M059J (cell line): ENCODE measurements at regions not wholly inside any gene's neighbourhood (a gene's known extent, or its start where the extent isn't known, plus 50 kb on each side); places are given as distances from the start of the nearest gene placed in this dataset.

Source experiments
- DNase-seq: peaks from one replicate; pipeline ENCODE4 v3.0.0-alpha.2; 2012; ENCODE audit warnings: low read depth

DNA sequence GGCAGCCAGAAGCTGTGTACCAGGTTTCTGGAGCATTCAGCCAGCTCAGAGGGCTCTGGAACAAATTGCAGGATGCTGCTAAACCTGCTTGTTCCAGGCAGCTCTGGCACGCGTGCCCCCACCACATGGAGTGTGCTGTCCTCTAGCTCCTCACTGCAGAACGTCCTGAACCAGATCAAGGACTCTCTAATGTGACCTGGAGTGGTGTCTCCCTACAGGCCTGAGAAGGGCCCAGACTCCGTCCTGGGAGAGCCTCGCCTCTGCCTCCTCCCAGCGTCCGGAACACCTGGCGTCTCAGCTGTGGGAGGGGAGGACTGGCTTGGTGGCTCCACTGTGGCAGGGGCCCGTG is 115.6 kb upstream of the GPC1 start:
- no peak for DNase-seq

DNA sequence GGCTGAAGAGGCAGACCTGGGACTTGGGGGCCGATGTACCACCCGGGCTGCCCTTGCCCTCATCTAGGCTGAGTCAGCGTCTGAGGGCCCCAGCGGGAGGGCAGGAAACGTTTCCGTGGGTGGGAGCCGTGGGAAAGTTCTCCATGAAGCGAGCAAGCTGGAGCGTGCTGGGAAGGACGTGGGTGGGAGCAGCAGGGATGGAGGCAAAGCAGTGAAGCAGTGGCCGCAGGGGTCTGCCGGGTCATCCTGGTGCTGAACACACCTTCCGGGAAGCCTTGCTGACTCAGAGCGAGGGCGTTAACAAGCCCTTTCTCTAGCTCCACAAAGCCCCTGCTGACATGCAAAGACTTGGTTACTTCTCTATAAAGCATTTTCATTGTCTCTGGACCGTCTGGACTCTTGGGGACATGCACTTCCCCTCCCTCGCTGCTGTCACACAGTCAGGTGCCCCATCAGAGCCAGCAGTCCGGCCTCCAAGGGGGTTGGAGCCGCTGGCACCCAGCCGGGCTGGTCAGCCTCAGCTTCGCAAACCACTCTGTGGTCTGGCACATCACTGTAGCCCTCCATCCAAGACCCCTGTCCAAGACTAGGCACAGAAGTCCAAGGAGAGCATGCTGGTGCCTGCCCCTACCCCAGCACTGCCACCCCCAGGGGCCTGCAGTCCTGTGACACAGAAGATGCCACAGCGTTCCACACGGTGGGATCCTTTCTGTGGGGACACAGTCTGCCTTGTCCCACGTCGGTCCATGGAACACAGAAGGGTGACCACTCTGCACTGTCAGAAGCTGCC is 115.1 kb upstream of the GPC1 start:
- DNase-seq: peak; percentile 67

DNA sequence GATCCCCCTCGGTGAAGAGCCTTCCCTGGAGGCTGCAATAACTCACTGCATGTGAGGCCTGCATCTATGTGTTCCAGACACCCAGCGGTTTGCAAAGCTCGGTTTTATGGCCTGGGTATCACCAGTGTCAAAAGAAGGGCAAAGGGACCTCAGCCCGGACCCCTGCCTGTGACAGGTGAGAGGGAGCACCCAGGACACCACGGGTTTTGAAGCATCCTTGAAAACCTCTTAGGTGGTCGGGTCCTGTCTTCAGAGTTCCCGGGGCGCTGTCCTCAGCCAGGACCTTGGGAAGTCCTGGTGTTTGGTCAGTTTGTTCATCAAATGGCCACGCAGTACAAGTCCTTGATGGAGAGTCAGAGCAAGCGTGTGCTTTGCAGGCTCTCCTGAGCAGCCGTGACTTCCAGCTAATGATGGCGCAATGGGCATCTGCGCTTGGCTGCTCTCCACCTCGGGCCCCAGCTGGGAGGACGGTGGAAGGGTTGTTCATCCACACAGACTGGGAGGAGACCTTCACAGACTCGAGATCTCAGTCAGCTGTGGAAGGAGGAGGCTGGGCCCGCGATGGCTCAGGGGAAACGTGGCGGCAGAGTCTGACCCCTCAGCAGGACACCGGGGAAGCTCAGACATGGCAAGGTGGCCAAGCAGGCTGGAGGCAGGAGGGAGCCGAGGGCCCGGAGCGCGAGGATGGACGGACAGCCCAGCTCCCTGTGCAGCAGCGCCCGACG is 113.1 kb upstream of the GPC1 start:
- no peak for DNase-seq

DNA sequence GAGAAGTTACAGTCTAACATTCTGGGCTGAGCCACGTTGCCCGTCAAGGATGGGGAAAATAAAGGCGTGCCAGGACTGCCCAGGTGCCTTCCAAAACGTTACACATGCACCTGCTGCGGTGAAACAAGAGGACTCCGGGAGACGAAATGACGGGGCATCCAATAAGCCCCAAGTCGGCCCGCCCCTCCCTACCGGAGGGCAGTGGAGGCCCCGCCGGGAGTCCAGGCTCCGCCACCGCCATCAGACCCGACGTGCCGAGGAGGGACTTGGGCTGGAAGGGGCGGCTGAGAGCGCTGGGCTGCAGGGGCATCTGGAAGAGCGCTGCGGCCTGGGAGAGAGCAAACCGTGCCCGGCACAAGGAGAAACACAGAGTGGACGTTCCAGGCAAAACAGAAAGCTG is 112.5 kb upstream of the GPC1 start:
- no peak for DNase-seq

DNA sequence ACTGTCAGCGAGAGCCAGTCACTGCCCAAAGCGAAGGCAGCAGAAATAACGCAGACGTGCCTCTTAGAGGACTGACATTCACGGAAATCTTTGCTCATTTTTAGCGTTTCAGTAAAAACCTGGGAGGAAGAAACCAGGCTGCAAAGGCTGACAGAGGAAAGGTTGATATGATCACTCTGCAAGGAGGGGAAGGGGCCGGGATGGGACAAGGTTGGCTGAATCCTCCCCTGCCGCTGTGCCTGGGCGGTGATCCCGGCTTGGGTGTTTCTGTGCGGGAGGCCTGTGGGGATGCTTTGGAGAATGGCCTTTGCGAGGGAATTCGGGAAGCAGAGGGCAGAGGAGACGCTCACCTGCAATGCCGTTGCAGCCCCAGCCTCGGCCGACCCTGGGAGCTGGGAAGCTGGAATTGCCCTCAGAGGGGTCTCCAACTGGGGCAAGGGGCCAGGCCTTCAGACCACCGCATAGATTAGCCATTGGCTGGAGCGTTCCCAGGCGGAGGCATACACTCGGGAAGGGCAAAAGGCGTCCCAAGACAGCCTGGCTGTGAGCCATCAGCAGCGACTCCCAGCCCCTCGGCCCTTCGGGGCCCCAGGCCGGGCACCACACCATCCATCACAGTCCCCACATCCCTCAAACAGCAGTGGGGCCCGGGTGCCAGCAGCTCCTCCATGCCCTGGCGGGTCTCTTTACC is 111.7 kb upstream of the GPC1 start:
- no peak for DNase-seq

DNA sequence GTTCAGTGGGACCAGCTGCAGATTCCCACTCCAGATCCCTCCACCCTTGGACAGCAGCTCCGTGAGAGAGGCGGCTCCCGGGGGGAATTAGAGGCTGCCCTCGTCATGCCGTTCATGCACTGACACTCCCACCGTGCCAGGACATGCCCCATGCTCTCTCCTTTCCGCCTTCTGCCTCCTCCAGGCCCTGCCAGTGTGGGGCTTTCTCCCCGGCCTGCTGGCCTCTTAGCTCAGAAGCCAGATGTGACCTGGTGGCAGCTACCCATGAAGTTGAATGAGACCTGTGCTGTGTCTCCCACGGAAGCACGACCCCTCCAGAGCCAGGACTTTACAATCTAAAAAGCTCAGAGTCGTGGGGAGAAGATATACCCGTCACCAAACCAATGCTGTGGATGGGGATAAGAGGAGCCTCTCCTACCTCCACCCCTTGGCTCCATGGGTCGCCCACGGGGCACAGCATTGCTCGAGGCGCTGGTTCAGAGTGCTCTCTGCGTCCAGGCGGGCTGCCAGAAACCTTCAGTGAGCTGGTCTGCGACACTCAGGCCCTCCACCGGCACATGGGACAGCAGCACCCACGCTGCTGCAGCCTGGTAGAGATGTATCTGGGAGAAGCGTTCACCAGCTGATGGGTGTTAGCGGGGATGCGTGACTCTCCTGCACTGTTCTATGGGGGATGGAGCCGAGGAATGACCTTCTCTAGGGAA is 111.0 kb upstream of the GPC1 start:
- no peak for DNase-seq

DNA sequence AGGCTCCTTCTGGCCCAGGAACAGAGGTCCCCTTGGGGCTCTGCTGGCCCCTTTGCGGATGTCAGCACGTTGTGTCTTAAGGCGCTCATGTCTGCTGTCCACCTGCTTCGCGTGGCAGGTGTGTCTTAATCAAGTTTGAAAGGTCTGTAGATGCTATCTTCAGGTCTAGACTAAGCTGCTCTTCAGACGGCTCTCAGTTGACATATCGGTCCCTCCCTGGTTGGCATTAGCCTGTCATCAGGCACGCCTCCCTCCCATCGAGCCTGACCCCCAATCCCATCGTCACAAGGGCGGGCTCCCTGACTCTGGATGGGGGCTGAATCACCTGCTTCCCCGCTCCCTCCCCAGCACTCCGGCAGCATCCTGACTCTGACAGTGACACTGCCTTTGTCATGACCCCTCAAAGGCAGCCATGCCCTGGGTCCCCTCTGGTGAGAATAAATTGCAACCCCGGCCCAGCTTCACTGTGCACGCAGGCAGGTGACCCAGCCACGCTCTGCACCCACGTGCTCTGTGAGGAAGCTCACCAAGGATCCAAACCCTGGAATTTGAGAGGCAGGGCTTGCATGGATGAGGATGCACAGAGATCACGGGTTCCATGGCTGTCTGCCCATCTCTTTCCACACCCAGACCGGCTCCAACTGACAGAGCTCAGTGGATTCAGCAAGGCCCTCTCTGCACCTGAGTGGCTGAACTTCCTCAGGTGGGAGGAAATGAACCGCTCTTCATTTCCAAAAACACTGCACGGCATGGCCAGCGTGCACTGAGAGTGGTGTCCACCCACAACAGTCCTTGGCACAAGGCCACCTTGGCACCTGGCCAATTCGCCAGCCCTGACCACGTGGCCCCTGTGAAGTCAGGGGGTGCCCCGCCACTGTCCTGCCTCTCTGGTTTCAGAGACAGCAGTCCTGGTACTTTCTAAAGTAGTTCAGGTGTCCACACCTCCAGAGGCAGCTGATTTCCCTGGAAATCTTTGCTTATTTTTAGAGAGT is 110.2 kb upstream of the GPC1 start:
- DNase-seq: no peak

DNA sequence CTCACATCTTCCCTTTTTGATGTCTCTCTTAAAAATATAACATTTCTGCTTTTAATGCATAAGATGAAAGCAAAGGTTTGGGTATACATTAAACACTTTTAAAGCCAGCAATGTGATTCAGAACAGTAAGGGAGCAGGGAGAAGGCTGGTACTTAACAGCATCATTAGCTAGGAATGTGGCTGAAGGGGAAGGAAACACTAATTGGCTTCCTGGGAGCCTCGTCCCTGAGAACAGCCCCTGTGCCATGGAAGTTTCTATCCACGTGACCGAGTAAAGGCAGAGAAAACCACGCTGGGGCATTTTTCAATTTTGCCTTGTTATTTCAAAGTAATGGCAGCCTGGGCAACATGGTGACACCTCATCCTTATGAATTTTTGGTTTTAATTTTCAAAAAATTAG is 109.2 kb upstream of the GPC1 start:
- DNase-seq: peak; percentile 34

DNA sequence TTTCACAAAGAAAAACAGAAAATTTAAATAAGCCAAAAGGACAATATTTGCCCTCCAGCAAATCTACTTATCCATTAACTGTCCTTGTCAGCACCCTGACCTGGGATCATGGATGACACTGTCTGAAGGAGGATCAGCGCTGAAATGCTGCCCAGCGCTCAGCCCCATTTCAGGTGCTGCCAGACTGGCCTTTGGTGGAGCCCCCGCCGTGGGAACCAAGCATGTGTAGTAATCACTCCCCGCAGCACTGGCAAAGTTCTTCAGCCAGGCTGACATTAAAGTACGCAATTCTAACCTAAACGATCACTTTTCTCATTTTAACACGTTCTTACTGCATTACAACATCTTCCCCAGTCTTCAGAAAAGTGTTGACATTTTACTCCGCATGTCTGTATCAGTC is 108.6 kb upstream of the GPC1 start:
- DNase-seq: no peak

DNA sequence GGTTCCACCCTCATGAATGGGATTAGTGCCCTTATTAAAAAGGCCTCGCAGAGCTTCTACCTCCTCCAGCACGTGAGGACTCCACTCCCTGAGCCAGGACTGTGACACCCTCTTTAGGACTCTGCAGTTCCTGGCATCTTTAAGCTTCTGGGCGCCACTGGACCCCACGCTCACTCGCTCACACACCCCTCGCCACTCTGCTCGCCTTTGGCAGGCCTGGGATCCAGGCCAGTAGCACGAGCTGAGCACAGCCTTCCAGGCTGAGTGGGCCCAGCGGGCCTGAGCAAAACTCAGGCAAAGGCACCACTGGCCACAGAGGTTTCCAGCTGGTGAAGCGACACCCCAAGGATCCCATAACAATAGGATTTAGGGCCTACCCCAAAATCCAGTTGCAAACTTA is 107.9 kb upstream of the GPC1 start:
- no peak for DNase-seq

DNA sequence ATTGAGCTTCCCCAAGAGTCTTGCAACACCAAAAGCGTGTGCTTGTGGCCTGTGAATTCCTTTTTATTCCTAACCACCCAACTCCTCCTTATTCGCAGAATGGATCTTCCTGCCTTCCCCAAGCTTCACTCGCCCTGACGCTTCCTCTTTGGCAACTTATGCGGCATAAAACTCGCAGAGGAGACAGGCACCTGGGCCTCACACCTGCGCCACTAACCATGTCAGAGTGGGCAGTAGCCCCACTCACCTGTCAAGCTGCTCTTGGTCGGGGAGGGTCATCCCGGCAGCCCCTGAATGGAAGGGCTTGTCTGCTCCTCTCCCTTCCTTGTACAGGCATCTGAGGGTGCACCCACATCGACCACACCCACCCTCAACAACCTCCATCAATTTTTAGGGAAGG is 106.9 kb upstream of the GPC1 start:
- no peak for DNase-seq

DNA sequence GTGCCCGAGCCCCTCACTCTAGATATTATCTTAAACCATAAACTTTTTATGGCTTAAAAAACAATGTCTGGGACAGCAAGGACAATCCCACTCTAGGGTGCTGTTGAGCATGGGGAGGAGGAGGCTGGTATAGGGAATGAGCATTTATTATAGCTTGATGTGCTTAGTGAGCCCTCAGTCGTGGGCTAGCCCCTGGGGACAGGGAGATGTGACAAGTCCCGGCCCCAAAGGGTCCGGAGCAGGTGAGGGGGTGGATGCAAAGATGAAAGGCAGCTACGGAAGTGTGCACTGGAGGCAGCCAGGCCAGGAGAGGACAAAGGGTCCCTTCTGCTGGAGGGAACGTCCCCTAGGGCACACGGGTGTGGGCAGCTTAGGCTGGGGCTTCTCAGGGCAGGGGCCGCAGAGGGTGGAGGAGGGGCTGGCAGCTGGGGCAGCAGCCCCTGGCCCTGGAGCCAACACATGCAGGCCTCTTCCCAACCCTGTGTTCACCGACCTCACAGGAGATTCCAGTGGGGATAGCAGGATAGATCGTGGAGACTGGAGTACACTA is 106.3 kb upstream of the GPC1 start:
- DNase-seq: no peak

DNA sequence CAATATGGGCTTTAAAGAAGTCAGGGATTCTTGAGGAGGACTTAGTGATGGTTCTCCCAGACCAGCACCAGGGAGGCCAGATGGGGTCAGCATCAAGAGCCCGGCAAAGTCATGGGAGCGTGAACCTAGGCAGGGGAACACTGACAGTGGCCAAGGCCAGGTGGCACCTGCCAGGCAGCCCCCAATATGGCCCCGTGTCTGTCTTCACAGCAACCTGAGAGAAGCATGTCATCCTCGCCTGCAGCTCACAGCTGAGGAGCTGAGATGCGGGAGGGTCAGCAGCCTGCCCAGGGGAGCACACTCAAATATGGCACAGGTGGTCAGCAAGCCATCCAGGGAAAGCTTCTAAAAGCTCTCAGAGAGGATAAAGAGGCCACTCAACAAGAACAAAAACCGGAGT is 105.7 kb upstream of the GPC1 start:
- DNase-seq: no peak

DNA sequence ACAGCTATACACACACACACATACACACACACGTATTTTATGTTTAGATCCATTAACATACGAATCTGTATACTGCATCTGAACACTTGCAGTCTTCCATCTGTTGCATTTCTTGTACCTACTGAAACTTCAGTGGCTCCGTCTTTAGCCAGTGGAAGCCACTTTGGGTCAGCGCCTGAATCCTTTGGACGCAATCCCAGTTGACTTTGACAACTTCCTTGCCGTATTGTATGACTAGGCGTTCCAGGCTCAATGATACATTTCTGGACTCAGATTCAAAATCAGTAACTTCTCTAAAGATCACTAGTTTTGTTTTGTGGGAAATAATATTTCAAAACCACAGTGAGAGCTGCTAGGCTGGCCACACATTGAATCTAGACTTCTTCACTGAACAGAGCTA is 101.5 kb upstream of the GPC1 start:
- no peak for DNase-seq

DNA sequence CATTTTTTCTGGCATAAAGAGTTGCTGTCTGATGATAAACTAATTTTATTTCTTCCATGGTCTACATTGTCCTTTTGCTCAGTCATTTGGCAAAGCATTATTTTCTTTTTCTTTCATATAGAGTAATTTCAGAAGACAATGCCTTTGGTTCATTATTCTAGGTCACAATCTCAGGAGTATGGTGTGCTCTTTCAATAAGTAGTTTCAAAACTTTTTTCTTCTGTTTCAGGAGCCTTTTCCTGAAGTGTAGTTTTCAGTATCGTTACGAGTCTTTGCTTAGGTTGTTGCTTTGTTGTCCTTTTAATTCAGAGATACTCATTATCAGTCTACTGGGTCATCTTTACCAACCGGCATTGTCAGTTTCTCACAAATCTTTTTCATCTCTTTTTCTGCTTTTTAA is 100.4 kb upstream of the GPC1 start:
- DNase-seq: no peak

DNA sequence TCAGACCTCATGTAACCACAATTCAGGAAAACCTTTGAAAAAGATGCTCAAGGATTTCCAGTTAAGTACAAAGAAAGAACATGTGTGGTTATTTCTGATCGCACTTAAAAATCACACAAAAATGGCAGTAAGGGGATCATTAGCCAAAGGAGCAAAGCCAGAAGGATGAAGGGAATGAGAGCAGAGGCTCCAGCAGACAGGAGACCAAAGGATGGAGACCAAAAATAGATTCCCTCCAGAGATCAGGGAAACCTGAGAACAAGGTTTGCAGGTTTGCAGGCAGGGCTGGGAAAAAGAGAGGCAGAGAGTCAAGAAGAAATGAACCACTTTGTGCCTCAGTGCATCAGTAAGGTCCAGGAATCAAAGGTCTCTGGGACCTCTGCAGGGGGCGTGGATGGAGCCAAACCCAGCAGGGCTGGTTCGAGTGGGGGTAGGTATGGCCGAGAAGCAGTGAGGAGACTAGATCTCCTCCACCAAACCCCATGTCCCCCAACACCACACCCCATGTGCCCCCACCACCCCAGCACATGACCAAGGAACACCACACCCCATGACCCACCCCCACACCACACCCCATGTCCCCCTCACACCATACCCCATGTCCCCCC is 98.5 kb upstream of the GPC1 start:
- no peak for DNase-seq

DNA sequence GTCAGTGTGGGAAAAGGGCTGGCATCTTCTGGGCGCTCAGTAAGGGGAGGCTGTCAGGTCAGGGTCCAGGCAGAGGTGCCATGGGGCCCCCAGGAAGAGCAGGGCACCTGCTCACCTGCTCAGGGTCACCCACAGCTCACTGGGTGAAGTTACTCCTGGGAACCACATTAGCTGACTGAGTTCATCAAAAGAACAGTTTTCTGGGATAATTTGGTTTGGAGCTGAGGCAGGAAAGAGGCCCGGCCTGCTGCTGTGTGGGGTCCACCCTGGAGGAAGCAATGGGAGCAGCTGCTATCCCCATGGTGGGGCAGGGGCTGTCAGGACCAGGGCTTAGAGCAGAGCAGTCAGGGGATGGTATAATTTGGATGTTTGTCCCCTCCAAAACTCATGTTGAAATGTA is 97.2 kb upstream of the GPC1 start:
- DNase-seq: no peak

DNA sequence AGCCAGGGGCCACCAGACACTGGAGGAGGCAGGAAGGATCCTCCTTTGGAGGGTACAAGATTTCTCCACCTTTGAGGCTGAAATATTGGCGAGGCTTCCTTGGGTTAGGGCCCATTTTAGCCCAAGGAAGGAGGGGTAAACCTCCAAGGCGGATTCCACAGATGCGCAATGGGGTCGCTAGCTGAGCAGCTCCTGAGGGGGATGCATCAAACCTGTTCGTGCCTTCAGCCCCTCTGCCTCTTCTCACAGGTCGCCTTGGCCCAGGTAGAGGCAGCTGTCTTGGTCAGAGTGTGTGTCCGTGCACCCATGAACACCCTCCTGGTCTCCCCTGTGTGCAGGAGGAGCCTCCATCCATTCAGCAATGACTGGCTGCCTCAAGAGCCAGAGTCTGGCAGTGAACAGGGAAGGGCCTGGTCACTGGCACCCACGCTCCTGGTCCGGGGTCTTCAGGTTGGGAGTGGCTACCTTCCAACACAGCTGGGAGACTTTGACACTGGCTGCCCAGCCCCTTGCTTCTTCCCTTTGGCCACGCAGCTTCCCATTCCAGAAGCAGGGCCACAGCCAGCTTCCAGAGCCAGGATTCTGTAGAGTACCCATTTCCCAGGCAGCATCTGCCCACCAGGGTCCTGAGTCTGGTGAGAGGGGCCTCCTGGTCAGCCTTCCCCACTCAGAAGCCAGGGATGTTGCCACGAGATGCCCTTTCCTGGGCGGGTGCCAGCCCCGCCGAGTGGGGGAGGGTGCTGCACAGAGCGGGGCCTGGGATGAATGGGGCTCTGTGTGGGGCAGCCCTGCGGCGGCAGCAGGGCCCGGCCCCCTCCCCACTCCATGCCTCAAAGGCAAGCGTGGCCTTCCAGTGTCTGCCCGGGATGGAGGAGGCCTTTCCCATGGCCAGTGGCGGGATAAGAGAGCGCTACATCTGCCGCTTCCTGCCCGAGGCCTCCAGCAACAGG is 95.8 kb upstream of the GPC1 start:
- no peak for DNase-seq

DNA sequence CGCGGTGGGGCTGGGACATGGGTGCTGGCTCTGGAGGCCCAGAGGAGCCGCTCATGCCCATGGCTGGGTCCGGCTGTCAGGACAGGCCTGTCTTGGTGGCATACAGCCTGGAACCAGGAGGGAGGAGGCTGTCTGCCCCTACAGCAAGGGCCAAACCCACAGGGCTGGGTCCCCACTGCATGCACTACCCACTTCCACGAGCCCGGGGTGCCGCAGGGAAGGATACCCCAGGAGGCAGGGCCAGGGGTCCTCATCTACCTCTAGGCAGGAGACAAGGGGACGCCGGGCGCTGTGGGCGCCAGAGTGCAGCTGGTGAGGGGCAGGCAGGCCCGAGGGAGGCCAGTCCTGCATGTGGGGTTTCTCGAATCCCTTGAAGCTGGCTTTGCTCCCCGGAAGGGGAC is 95.1 kb upstream of the GPC1 start:
- DNase-seq: no peak
